NCI-H2171 treated with DMSO at 0.1 percent for 48 hours (cell line): ENCODE measurements at regions not wholly inside any gene's neighbourhood (a gene's known extent, or its start where the extent isn't known, plus 50 kb on each side); places are given as distances from the start of the nearest gene placed in this dataset.

Experiments
- DNase-seq: peaks from one replicate; lab custom pipeline; 2025; lab: John Stamatoyannopoulos, UW

DNA sequence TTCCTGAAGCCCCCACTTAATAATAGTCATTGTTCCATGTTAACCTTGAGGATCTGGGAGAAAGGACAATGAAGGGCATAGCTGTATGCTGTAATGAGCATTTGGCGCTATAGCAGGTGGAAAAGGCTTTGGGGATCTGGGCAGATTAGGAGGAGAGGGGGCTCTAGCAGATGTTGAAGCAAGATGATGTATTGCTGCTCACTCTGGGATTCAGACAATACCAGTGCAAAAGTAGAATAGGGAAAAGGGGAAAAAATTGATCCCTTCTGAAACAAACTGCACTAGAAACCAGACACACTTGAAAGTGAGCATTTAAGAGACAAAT is 575.3 kb upstream of the MEF2C start:
- DNase-seq = no peak

DNA sequence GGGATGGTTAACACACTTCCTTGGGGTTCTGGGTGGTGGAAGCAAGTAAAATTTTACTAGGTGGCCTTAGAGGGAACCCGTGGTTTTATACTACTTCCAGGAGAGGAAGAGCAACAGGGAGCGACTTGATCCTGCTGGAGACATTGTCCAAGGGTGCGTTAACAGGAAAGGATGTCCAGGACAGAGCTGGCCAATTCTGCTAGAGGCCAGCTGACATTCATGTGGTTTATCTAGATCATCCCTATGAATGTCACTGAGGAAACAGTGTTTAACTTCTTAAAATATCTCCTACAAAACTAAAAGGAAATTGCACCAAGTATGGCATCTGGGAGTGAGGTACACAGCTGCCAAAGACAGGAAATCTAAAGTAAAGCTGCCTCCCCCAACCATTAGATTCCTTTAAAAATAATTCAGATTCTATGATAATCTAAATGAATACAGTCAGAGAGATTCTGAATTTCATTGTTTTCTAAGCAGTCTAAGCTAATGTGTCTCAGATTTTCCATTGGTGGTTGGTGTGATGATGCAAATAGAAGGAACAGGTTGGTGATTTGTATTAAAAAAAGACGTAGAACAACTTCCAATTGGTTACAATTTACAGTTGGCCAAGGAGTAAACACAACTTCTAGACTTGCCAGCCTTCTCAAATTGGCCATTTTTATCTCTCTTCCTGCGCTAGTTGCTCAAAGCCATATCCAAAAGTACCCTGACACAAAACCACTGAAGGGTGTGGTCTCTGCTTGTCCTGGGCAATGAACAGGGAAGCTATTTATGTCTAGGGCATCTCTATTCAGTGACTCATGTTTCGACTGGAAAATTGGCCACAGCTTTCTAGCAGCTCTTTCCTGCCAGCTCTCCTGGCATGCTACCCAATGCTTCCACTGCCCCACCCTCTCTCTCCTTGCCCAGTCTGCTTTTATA is 574.7 kb upstream of the MEF2C start:
- no peak for DNase-seq

DNA sequence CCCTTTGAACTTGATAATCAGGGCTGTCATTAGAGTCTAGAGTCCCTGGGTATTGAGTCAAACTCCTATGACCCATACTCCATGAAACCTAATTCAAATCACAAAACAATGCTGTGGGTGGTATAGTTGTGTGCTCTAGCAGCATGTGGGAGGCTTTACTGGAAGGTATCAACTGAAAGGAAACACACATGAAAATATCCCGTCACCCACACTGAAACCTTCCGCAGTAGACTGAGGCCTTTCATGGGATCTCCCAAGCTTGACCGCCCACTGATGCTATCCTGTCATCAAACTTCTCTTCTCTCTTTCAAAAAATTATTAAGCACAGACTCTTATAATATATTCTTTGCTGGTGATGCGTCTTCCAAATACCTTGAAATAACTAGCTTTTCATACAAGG is 569.1 kb upstream of the MEF2C start:
- DNase-seq = no peak

DNA sequence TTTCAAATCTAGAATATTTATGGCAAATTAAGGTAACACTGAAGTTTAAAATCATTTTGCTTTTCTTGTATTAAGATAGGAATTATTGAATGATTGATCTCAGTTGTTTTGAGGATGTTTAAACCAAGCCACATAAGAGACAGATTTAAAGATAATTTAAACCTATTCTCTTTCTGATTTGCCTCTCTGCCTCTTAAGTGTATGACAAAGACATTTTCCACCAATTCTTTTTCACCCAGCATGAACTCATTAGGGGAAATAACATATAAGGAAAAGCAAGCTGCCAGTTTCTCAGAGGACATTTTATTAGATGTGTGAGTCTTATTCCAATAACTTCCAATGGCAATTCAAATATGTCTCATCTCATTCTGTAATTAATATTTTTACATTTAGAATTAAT is 568.3 kb upstream of the MEF2C start:
- no peak for DNase-seq

DNA sequence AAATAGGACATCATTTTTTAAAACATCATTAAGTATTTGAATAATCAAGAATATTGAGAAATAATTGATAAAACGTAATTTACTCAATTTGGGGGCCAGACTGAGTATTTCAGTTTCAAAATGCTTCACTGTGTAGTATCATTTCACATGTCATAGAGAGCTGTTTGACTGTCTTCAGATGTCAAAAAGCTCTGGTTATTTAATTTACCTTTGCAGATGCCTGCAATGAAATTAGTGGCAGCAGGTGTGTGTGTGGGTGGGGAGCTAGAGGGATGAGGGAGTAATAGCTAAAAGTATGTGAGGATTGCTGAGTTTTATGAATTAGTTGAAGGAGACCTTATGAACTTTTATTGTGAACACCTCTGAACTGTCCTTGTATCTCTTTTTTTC is 567.2 kb upstream of the MEF2C start:
- no peak for DNase-seq

DNA sequence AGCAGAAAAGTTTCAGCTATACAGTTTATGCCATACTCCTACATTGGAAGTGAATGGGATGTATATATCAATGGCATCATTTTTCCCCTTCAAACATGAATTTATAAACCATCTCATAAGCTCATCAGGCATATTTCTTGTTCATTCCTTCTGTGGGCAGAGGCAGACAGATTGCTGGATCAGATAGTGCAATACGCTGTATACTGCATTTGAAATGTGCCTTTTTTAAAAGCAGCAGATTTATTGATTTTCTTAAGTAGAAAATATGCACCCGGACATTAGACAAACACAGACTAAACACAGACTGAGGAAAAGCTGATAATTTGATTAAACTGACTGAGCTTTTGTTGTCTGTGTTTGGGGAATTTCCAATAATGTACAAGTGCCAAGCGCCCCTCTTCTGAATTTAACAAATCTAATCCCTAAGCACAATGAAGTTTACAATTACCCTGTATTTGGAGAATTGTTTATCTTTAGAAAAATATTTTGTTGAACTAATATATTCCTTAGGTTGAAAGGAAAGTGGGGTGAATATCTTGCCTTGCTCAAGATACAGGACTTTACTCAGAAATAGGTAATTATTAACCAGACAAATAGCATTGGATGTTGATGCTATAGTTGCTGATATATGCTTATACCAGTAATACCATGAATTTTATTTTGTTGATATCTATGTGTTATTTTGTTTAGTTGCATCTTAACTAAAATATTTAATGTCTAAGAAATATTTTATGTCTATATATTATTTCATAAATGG is 566.6 kb upstream of the MEF2C start:
- DNase-seq = no peak

DNA sequence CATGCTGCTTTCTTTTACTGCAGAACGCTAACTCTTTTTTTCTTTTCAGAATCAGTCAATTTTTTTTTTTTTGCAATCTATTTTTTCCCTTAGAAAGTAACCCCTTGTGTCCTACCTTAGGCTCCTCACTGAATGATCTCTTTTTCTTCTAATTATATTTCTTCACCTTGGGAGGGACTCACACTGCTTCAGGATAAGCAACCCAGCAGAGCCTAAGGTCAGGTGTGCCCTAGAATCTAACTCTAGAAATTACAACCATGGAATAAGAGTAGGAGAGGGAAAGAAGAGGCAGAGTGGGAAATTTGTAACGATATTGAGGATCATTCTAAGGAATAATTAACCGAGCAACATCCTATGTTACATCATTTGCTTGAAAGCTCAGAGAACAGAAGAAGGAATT is 564.0 kb upstream of the MEF2C start:
- no peak for DNase-seq

DNA sequence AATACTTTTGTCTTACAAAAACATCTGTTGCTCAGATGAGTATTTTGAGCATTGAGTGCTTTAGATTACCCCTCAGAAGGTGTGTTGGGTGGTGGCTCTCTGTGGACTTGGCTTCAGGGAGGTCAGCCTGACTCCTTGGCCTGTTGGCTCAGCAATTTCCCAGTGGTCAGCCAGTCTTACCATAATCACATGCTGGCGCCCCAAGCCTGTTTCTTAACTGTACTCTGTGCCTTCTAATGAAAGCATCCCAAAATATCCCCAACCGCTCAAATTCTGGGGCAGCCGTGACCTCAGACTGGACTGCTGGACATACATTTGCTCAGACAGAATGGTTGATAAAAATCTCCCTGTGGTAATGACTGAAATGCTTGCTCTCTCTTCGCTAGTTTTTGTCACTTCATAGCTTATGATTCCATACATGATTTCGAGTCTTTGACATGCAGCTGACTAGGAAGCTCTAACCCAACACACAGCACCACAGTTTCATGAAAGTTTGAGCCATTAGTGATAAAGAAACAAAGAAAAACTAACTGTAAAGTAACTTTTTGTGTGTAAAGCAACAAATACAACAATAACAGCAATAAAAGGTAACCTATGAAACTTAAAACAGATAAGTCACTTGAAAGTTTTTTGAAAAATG is 562.2 kb upstream of the MEF2C start:
- no peak for DNase-seq

DNA sequence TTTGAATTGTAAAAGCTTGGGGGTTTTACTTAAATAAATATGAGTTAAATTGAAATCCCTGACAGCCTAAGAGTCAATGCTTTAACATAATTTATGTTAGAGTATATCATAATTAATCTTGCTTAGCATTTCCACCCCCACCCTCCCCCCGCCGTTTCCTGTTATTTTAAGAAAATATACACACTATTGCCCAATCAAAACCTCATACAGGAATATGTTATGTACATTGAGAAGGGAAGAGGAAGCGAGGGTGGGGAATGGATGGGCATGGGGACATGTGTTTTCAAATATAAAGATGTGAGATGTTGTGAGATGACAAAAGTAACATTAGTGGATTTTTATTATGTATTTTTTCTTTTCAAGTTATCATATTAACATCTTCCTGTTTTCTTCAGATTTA is 561.1 kb upstream of the MEF2C start:
- no peak for DNase-seq

DNA sequence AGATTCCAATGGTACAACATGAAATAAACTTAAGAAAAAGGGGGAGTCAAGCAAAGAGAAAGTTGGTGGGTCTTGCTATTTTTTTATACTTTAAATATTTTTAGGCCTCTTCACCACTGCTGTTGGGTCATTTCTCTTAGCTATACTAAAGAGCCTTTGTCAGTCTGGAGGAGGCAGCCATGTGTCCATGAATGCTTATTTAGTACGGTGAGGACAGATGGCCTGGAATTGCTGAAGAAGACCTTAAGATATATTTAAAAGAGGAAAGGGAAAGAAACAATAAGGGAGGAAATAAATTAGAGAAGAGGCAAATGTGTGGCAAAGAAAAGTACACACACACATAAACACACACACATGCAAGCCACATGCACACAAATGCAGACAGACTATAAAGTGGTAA is 560.5 kb upstream of the MEF2C start:
- DNase-seq = no peak

DNA sequence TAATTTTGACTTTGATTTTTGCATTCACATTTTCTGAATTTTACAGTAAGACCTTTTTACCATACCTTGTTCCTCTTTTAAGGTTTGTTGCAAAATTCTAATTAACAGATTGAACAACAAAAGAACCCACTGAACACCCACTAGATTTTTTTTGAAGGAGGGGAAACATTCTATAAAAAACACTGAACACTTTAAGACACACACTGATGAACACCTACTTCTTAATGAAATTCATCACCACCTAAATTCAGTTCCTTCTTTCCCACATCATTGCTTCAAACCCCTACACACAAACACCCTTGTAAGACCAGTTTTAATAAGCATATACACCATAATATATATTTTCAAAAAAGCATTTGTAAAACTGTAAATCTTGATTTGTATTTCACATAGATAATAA is 559.0 kb upstream of the MEF2C start:
- no peak for DNase-seq

DNA sequence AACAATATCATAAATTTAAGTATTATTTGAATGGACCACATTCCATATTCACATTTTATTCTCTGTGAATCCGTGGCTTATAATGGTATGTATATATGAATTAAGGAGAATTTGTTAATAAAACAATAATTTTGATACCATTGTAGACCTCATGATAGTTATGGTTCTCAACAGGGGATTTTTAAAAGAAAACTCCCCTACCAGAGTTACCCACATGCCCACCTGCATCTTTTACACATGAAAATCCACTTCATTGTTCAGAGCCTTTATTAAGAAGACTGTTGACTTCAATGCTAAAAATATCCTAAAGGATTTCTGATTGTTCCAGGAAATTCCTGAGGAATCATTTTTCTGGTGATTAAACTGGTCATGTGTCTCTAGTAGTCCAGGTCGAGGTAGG is 557.7 kb upstream of the MEF2C start:
- no peak for DNase-seq

DNA sequence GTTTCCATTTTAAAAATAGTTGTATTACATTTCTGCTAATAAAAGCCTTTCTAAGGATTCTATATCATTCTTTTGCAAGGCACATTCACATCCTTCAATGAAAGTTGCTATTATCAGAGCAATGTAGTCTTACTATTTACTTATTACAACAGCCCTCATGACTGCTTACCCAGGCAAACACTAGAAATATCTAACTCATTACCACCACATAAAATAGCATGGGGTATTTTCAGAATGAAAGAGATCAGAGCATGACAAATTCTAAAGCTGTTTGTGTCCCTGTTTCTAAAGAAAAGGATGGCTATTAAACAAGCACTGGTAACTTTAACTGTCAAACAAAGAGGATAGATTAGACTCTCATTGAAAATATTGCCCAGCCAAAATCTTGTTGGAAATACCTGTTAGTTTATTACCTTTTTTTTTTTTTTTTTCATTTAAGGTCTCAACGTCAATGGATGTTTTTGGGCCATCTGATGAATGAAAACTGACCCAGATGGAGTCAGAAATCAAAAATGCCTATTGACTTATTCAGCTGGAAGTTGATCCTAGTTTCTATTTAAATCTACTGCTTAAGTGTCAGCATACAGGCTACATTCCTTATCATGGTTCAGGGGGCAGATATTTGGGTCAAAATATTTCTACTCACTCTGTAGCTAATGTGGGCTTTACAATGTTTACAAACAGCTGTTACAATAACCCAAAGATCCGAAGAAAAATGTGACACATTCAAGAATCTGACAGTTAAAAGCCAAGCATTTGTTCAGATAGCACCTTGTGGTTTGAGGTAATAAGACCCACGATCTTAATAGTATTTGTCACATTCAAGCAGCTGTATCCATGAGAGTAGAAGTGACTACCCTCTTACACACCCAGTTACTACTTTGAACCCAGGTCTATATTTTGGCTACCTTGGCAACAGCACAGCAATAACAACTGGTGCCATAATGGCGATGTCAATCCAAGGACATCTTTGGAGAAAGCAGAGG is 554.8 kb upstream of the MEF2C start:
- no peak for DNase-seq

DNA sequence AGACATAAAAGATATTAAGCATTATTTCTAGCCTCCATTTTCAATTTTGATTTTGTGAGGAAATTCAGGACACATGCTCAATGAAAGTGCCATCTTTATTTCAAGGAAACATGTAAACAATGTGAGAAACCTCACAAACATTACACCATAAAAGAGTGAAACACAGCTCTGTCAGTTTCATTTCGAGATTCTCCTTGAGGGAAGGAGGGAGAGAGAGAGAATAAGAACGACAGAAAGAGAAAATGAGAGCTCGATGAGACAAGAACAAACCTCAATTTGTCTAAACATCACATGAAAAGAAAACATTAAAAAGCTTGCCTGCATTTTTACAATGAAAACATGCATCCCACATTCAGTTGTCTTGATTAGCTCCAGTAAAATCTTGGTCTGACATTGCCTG is 553.5 kb upstream of the MEF2C start:
- DNase-seq = no peak

DNA sequence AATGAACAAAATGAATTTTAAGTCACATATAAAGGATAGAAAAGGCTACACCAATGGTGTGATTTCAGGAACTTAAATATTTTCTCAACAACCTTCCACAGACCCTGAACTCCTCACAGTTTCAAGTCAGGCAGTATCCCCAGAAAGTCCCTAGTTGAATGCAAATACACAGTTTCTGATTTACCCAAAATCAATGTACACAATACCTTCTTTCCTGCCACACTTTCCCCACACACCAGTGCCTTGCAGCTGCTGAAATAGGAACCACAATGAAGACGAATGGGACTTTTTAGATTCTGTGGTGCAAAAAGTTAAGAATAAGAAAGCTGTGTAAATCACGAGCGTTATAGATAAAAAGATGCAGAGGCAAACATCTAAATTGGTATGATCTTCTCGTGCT is 552.4 kb upstream of the MEF2C start:
- DNase-seq = no peak

DNA sequence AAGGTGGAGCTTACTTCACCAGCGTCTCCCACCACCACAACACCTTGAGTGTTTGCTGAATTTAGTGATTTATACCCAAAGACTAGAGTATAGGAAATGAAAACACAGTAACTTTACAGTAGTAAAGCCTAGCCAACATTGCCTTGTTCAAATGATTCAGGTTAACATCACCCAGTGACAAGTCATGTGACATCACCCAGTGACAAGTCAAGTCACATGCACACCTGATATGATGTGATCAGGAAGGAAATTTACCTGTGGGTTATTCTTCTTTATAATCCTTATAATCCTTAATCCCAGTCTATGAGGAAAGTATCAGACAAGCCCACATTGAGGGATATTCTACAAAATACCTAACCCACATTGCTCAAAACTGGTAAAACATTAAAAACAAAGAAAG is 545.6 kb upstream of the MEF2C start:
- no peak for DNase-seq

DNA sequence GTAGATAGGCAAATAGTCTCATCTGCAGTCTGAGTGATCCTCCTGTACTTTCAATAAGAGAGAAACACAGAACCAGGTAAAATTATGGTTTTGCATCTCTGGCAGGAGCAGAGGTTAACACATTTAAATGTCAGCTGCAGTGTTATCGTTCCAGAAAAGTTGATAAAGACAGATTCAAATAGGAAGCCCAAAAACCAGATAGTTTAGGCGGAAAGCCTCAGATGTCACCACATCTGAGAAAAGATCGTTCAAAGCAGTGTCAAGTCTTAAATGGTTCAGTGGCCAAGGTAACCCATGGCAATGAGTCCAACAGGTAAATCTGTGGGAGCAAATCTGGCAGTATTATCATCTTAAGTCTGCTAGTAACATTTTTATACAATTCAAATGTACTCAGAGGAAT is 542.1 kb upstream of the MEF2C start:
- no peak for DNase-seq

DNA sequence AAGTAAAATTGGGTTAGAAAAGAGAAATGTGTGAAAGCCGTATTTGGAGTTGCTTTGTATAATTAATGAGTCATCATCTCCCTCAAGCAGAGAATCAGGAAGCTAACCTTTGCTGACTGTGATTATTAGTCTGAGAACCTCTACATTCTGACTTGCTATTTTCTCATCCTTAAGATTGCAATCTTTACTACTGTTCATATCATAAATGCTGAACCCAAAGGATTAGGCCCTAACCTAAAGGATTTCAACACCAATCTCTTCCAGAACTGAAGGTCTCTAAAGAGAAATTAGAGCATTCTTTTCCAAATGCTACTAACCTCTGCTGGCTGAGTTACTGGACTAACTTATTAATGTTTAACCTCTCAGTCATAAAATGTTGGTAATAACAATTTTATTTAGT is 538.1 kb upstream of the MEF2C start:
- DNase-seq = no peak

DNA sequence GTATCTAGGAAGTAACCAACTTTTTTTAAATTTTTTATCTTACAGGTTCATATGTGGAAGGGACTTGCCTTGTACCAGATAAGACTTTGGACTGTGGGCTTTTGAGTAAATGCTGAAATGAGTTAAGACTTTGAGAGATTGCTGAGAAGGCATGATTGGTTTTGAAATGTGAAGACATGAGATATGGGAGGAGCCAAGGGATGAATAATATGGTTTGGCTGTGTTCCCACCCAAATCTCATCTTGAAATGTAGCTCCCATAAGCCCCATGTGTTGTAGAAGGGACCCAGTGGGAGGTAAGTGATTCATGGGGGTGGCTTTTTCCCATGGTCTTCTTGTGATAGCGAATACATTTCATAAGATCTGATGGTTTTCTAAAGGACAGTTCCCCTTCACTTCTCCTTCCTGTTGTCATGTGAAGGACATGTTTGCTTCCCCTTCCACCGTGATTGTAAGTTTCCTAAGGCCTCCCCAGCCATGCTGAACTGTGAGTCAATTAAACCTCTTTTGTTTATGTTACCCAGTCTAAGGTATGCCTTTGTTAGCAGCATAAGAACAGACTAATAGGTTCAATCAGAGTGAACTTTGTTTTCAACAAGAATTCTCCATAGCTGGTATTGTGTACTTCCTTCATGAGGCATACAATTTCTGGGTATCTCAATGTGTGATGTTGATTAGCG is 535.6 kb upstream of the MEF2C start:
- DNase-seq = no peak

DNA sequence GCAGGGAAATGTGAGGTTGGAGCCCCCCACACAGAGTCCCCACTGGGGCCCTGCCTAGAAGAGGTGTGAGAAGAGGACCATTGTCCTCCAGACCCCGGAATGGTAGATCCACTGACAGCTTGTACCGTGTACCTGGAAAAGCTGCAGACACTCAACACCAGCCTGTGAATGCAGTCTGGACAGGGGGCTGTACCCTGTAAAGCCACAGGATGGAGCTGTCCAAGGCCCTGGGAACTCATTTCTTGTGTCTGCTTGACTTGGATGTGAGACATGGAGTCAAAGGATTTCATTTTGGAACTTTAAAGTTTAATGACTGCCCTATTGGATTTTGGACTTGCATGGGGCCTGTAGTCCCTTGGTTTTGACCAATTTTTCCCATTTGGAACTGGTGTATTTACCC is 535.0 kb upstream of the MEF2C start:
- no peak for DNase-seq

DNA sequence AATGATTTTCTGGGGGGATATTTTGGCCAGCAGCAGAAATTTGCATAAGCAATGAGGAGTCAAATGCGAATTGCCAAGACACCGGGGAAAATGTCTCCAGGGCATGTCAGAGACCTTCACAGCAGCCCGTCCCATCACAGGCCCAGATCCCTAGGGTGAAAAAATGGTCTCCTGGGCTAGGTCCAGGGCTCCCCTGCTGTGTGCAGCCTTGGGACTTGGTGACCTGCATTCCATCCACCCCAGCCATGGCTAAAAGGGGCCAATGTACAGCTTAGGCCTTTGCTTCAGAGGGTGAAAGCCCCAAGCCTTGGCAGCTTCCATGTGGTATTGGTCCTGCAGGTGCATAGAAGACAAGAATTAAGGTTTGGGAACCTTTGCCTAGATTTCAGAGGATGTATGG is 534.5 kb upstream of the MEF2C start:
- DNase-seq = no peak
